HL-60 (cell line): ENCODE measurements at regions not wholly inside any gene's neighbourhood (a gene's known extent, or its start where the extent isn't known, plus 50 kb on each side); places are given as distances from the start of the nearest gene placed in this dataset.
"Not testable (repeated sequence)": the region's sequence is repeated elsewhere in the genome, so short reads cannot be mapped to it uniquely, and the experiment has no call there.

ENCODE experiments used
- DNase-seq, 2 experiments: peaks; one replicate each; pipeline ENCODE4 v3.0.0-alpha.2; 2010 to 2020; ENCODE audit warnings: low read depth in 1 of 2, low spot score in 1 of 2
- H3K27ac ChIP-seq: fragments of 250-450 bp; sonication (Bioruptor Pico); replicated peaks from 2 replicates; pipeline ENCODE4 v1.5.1; 2020; ENCODE audit warnings: mild to moderate bottlenecking, moderate library complexity
- H3K27me3 ChIP-seq: fragments of 250-450 bp; sonication (Bioruptor Pico); 2 replicates; pipeline ENCODE4 v1.5.1; 2021; ENCODE audit warnings: mild to moderate bottlenecking, moderate library complexity; ENCODE audit not compliant: insufficient read depth, poor library complexity, severe bottlenecking
- H3K4me3 ChIP-seq: replicated peaks from 2 replicates; pipeline ENCODE4 v1.5.1; 2011; ENCODE audit warnings: mild to moderate bottlenecking, control low read depth, low read length; ENCODE audit not compliant: insufficient read depth
- GABPA ChIP-seq: IDR thresholded peaks from 2 replicates; pipeline ENCODE4 v1.6.1; 2012; ENCODE audit warnings: low read depth
- POLR2AphosphoS5 ChIP-seq: IDR thresholded peaks from 2 replicates; pipeline ENCODE4 v1.6.1; 2012; ENCODE audit warnings: low read depth
- SPI1 ChIP-seq: IDR thresholded peaks from 2 replicates; pipeline ENCODE4 v1.6.1; 2012; ENCODE audit warnings: low read depth, mild to moderate bottlenecking, borderline replicate concordance
- TF ChIP-seq, protein P1 (sequence below): IDR thresholded peaks from one replicate; pipeline ENCODE4 v1.5.1; 2011; ENCODE audit warnings: low read length, control low read depth, inconsistent platforms; ENCODE audit not compliant: insufficient read depth
- TF ChIP-seq, protein P2 (sequence below): IDR thresholded peaks from 2 replicates; pipeline ENCODE4 v1.6.1; 2012; ENCODE audit warnings: low read depth; ENCODE audit not compliant: insufficient replicate concordance

DNA sequence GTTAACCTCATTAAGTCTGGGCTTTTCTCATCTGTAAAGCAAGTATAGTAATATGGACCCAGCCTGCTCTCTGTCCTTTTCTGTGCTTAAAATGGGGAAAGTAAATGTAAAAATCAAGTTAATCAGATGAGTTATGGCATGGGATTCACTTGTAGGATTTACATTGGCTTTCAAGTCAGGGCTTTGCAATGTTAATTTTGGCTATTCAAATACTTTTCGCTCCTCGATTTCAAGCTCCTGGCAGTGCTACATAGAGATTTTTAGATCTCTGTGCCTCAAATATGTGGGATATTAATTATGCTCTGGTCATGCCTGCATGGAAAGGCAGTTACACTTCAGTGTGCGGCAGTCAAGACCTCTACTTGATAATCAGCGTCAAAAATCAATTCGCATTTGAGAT is 709.8 kb downstream of the LTN1 start:
- no peak for DNase-seq
- no peak for TF ChIP-seq SPI1
- TF ChIP-seq POLR2AphosphoS5 = no peak
- TF ChIP-seq, protein P1, sequence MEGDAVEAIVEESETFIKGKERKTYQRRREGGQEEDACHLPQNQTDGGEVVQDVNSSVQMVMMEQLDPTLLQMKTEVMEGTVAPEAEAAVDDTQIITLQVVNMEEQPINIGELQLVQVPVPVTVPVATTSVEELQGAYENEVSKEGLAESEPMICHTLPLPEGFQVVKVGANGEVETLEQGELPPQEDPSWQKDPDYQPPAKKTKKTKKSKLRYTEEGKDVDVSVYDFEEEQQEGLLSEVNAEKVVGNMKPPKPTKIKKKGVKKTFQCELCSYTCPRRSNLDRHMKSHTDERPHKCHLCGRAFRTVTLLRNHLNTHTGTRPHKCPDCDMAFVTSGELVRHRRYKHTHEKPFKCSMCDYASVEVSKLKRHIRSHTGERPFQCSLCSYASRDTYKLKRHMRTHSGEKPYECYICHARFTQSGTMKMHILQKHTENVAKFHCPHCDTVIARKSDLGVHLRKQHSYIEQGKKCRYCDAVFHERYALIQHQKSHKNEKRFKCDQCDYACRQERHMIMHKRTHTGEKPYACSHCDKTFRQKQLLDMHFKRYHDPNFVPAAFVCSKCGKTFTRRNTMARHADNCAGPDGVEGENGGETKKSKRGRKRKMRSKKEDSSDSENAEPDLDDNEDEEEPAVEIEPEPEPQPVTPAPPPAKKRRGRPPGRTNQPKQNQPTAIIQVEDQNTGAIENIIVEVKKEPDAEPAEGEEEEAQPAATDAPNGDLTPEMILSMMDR = no peak
- TF ChIP-seq, protein P2, sequence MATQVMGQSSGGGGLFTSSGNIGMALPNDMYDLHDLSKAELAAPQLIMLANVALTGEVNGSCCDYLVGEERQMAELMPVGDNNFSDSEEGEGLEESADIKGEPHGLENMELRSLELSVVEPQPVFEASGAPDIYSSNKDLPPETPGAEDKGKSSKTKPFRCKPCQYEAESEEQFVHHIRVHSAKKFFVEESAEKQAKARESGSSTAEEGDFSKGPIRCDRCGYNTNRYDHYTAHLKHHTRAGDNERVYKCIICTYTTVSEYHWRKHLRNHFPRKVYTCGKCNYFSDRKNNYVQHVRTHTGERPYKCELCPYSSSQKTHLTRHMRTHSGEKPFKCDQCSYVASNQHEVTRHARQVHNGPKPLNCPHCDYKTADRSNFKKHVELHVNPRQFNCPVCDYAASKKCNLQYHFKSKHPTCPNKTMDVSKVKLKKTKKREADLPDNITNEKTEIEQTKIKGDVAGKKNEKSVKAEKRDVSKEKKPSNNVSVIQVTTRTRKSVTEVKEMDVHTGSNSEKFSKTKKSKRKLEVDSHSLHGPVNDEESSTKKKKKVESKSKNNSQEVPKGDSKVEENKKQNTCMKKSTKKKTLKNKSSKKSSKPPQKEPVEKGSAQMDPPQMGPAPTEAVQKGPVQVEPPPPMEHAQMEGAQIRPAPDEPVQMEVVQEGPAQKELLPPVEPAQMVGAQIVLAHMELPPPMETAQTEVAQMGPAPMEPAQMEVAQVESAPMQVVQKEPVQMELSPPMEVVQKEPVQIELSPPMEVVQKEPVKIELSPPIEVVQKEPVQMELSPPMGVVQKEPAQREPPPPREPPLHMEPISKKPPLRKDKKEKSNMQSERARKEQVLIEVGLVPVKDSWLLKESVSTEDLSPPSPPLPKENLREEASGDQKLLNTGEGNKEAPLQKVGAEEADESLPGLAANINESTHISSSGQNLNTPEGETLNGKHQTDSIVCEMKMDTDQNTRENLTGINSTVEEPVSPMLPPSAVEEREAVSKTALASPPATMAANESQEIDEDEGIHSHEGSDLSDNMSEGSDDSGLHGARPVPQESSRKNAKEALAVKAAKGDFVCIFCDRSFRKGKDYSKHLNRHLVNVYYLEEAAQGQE = no peak
- no peak for TF ChIP-seq GABPA
- H3K4me3 ChIP-seq = no peak overlapping the region
- no peak overlapping the region for H3K27ac ChIP-seq
- H3K27me3 ChIP-seq = no peaks in the 10 kb centered on the region

- H3K4me3 ChIP-seq, H3K27me3 ChIP-seq, DNase-seq, H3K27ac ChIP-seq: not testable (repeated sequence)
Observed at GRCh38 chr21:28281357-28281756, 711.3 kb downstream of the LTN1 start.

- Histone ChIP-seq H3K27ac (no peak overlapping the region), H3K4me3 (no peak overlapping the region), H3K27me3 (no peaks in the 10 kb centered on the region)
- no peak for DNase-seq
- TF ChIP-seq SPI1 (no peak), POLR2AphosphoS5 (no peak), GABPA (no peak)
- TF ChIP-seq, protein P2 = no peak
- TF ChIP-seq, protein P1 = no peak
Observed at GRCh38 chr21:28280611-28281010, 712.1 kb downstream of the LTN1 start.

DNA sequence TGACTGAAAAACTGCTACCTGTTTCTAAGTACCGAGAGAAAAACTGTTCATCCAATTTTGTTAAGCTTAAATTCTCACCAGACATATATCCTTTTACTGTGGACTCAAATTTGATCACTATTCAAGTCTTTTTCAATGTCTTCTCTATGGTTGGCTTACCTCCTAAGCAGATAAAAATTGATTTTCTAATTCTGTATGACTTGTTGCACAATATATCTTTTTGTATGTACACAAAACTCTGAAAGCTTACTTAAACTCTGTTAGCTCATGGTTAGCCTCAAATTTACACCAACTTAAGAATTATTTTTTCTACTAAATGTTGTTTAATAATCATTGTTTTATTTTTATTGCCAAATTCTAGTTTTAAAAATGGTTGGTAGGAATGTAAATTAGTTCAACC is 715.4 kb downstream of the LTN1 start:
- no peak for TF ChIP-seq SPI1
- TF ChIP-seq, protein P1 = no peak
- TF ChIP-seq POLR2AphosphoS5 = no peak
- TF ChIP-seq GABPA = no peak
- no peak for DNase-seq
- Histone ChIP-seq H3K4me3 (no peak overlapping the region), H3K27me3 (no peaks in the 10 kb centered on the region), H3K27ac (no peak overlapping the region)
